ENCODE measurements at regions not wholly inside any gene's neighbourhood (a gene's known extent, or its start where the extent isn't known, plus 50 kb on each side); places are given as distances from the start of the nearest gene placed in this dataset.

- TF ChIP-seq POLR2A (IDR thresholded peaks at IDR 0.05; ENCODE audit: low read length), result no peak
- TF ChIP-seq MAX (IDR thresholded peaks at IDR 0.05), result no peak
- no peak for TF ChIP-seq MAFK (IDR thresholded peaks at IDR 0.05; ENCODE audit: partially characterized antibody)
- no peak for TF ChIP-seq RNF2 (IDR thresholded peaks at IDR 0.05; ENCODE audit: borderline replicate concordance, low read depth)
- no peak for TF ChIP-seq EP300 (IDR thresholded peaks at IDR 0.05)
- TF ChIP-seq HDAC2 (IDR thresholded peaks at IDR 0.05), result no peak
- TF ChIP-seq CTCF (IDR thresholded peaks at IDR 0.05), result no peak
- TF ChIP-seq KDM1A (IDR thresholded peaks at IDR 0.05; ENCODE audit: low read depth), result no peak
- TF ChIP-seq PBX3 (IDR thresholded peaks at IDR 0.05), result no peak
- no peak for TF ChIP-seq RAD21 (conservative IDR thresholded peaks at IDR 0.05 in 1 of 2, IDR thresholded peaks at IDR 0.05 in 1 of 2)
Observed at GRCh38 chr7:115274-115911, 77.0 kb upstream of the FAM20C start.
